ENCODE measurements at regions not wholly inside any gene's neighbourhood (a gene's known extent, or its start where the extent isn't known, plus 50 kb on each side); places are given as distances from the start of the nearest gene placed in this dataset.

- Mint-ChIP-seq H3K27ac (peak overlapping the region; percentile 86 to 98 (median 93)), H3K27me3 (ENCODE audit: low read depth in 3 of 3) (peaks cover 0 to 3% (median 0%) of the 10 kb centered on the region in 3 donors), H3K4me3 (no peak overlapping the region), H3K4me1 (peaks cover 64% of the 10 kb centered on the region), H3K9me3 (peaks cover 0 to 1% (median under 1%) of the 10 kb centered on the region in 7 donors), H3K36me3 (peaks cover 0 to under 1% of the 10 kb centered on the region in 2 donors)
- no peaks in the 10 kb centered on the region for H3K79me2 ChIP-seq (ENCODE audit: insufficient read depth, low read length)
- no peaks in the 10 kb centered on the region for H3K36me3 ChIP-seq (replicated peaks in 1 of 2; ENCODE audit: control insufficient read depth in 1 of 2, insufficient read depth in 2 of 2, low read length in 2 of 2)
- H3K4me1 ChIP-seq (ENCODE audit: control insufficient read depth in 1 of 2, insufficient read depth in 2 of 2, low read length in 2 of 2) = peaks cover 74 to 77% of the 10 kb centered on the region in 2 donors
- intact Hi-C loops (cut with micrococcal nuclease) = loop anchor here in 1 of 2 donors (10.0 kb wide), 1 partner anchor 84 kb away; no protein-coding TSS in a partner anchor
- no peak overlapping the region for H2AFZ ChIP-seq (ENCODE audit: insufficient read depth, low read depth, low read length, poor library complexity, severe bottlenecking)
- H3K4me2 ChIP-seq (replicated peaks; ENCODE audit: extremely low read depth, low read length, poor library complexity, severe bottlenecking) = no peak overlapping the region
- no peak overlapping the region for H3K9ac ChIP-seq (ENCODE audit: insufficient read depth, low read length, poor library complexity, severe bottlenecking)
- TF ChIP-seq CTCF (IDR thresholded peaks at IDR 0.05) = no peak
- H3K4me3 ChIP-seq (replicated peaks in 1 of 3; ENCODE audit: low read depth in 2 of 3, low read length in 3 of 3) = peak overlapping the region in 1 of 3 experiments; percentile 22
- H3K27me3 ChIP-seq (ENCODE audit: control insufficient read depth in 2 of 2, insufficient read depth in 2 of 2, low read length in 2 of 2) = no peaks in the 10 kb centered on the region
- DNase-seq = peak; percentile 83 to 97 (median 86)
- no peaks in the 10 kb centered on the region for H3K9me3 ChIP-seq (replicated peaks in 1 of 2; ENCODE audit: control insufficient read depth in 1 of 2, insufficient read depth in 1 of 2, low read length in 2 of 2)
- WGBS (ENCODE audit: insufficient coverage) = no CpG with 5 or more reads among the region's 1 CpG
- H4K20me1 ChIP-seq (ENCODE audit: insufficient read depth, low read length) = no peaks in the 10 kb centered on the region
- peak overlapping the region; percentile 57 to 83 for H3K27ac ChIP-seq (ENCODE audit: low read depth in 1 of 2, low read length in 2 of 2)
These were observed 53.1 kb upstream of the CEP295 start for GRCh38 chr11:93608364-93608763.

- H3K4me3 ChIP-seq (replicated peaks in 1 of 3; ENCODE audit: low read depth in 2 of 3, low read length in 3 of 3) = no peak overlapping the region
- Mint-ChIP-seq H3K36me3 (peaks cover 0 to 2% of the 10 kb centered on the region in 2 donors), H3K4me3 (no peak overlapping the region), H3K9me3 (peaks cover 0 to 3% (median 2%) of the 10 kb centered on the region in 7 donors), H3K4me1 (peaks cover 61% of the 10 kb centered on the region), H3K27ac (no peak overlapping the region), H3K27me3 (ENCODE audit: low read depth in 3 of 3) (peaks cover 0 to 3% (median 0%) of the 10 kb centered on the region in 3 donors)
- H2AFZ ChIP-seq (ENCODE audit: insufficient read depth, low read depth, low read length, poor library complexity, severe bottlenecking) = no peak overlapping the region
- no peaks in the 10 kb centered on the region for H3K79me2 ChIP-seq (ENCODE audit: insufficient read depth, low read length)
- no peak for TF ChIP-seq CTCF (IDR thresholded peaks at IDR 0.05)
- H4K20me1 ChIP-seq (ENCODE audit: insufficient read depth, low read length) = no peaks in the 10 kb centered on the region
- intact Hi-C loops (cut with micrococcal nuclease) = loop anchor here in 1 of 2 donors (10.0 kb wide), 1 partner anchor 82 kb away; no protein-coding TSS in a partner anchor
- no peaks in the 10 kb centered on the region for H3K27me3 ChIP-seq (ENCODE audit: control insufficient read depth in 2 of 2, insufficient read depth in 2 of 2, low read length in 2 of 2)
- H3K9ac ChIP-seq (ENCODE audit: insufficient read depth, low read length, poor library complexity, severe bottlenecking) = no peak overlapping the region
- DNase-seq = peak in 1 of 3 donors; percentile 16
- H3K9me3 ChIP-seq (replicated peaks in 1 of 2; ENCODE audit: control insufficient read depth in 1 of 2, insufficient read depth in 1 of 2, low read length in 2 of 2) = no peaks in the 10 kb centered on the region
- WGBS (ENCODE audit: insufficient coverage) = no CpG with 5 or more reads among the region's 3 CpGs
- H3K4me1 ChIP-seq (ENCODE audit: control insufficient read depth in 1 of 2, insufficient read depth in 2 of 2, low read length in 2 of 2) = peaks cover 61 to 63% of the 10 kb centered on the region in 2 donors
- H3K4me2 ChIP-seq (replicated peaks; ENCODE audit: extremely low read depth, low read length, poor library complexity, severe bottlenecking) = no peak overlapping the region
- no peaks in the 10 kb centered on the region for H3K36me3 ChIP-seq (replicated peaks in 1 of 2; ENCODE audit: control insufficient read depth in 1 of 2, insufficient read depth in 2 of 2, low read length in 2 of 2)
- H3K27ac ChIP-seq (ENCODE audit: low read depth in 1 of 2, low read length in 2 of 2) = peak overlapping the region in 1 of 2 donors; percentile 83
These were observed 54.8 kb upstream of the CEP295 start for GRCh38 chr11:93606721-93607120.

All from CD14-positive monocyte (primary cell).